CD4-positive, CD25-positive, alpha-beta regulatory T cell (primary cell): ENCODE measurements at regions not wholly inside any gene's neighbourhood (a gene's known extent, or its start where the extent isn't known, plus 50 kb on each side); places are given as distances from the start of the nearest gene placed in this dataset.

ENCODE experiments used
- ATAC-seq, 2 donors: fragments of 150-1000 bp; cut with Tn5 transposase; one replicate each; pipeline ENCODE4 v1.10.0; 2021; ENCODE audit warnings: low read depth in 2 of 2, moderate number of reproducible peaks in 2 of 2, moderate library complexity in 1 of 2
- DNase-seq, 3 donors: peaks; one replicate each; pipeline versions ENCODE4 v3.0.0 to v3.0.0-alpha.2; 2012 to 2022; ENCODE audit warnings: mixed read lengths in 1 of 3
- H3K27ac ChIP-seq: one replicate; pipeline ENCODE4 v1.7.0; 2013; ENCODE audit warnings: mild to moderate bottlenecking, low read length; ENCODE audit not compliant: insufficient read depth, poor library complexity, severe bottlenecking
- H3K27me3 ChIP-seq: one replicate; pipeline ENCODE4 v1.7.0; 2013; ENCODE audit warnings: low read length; ENCODE audit not compliant: control insufficient read depth, insufficient read depth
- H3K36me3 ChIP-seq: one replicate; pipeline ENCODE4 v1.7.0; 2013; ENCODE audit warnings: mild to moderate bottlenecking, low read length, moderate library complexity; ENCODE audit not compliant: control insufficient read depth, insufficient read depth
- H3K4me1 ChIP-seq: 2 replicates; pipeline ENCODE4 v1.7.0; 2013; ENCODE audit warnings: mild to moderate bottlenecking, low read length; ENCODE audit not compliant: insufficient read depth, control insufficient read depth, poor library complexity, severe bottlenecking
- H3K4me3 ChIP-seq: one replicate; pipeline ENCODE4 v1.7.0; 2013; ENCODE audit warnings: low read depth, mild to moderate bottlenecking, low read length, moderate library complexity
- H3K9me3 ChIP-seq, 2 experiments: 1 replicate in 1 of 2; 2 replicates in 1 of 2; pipeline ENCODE4 v1.7.0; 2013; ENCODE audit warnings: low read length in 2 of 2, mild to moderate bottlenecking in 1 of 2, moderate library complexity in 1 of 2; ENCODE audit not compliant: control insufficient read depth in 2 of 2
- H3K27ac Mint-ChIP-seq, 3 donors: one replicate each; pipeline ENCODE4 v1.8.0; 2020 to 2022; ENCODE audit warnings: mild to moderate bottlenecking in 3 of 3, mixed read lengths in 3 of 3, moderate library complexity in 2 of 3
- H3K27me3 Mint-ChIP-seq: one replicate; pipeline ENCODE4 v1.8.0; 2022; ENCODE audit warnings: mild to moderate bottlenecking, mixed read lengths
- H3K36me3 Mint-ChIP-seq: one replicate; pipeline ENCODE4 v1.8.0; 2020; ENCODE audit warnings: mixed read lengths
- H3K4me1 Mint-ChIP-seq, 4 donors: one replicate each; pipeline ENCODE4 v1.8.0; 2020 to 2022; ENCODE audit warnings: mixed read lengths in 4 of 4, mild to moderate bottlenecking in 1 of 4
- H3K4me3 Mint-ChIP-seq, 4 donors: one replicate each; pipeline ENCODE4 v1.8.0; 2020 to 2022; ENCODE audit warnings: mild to moderate bottlenecking in 4 of 4, mixed read lengths in 4 of 4, moderate library complexity in 3 of 4
- H3K9me3 Mint-ChIP-seq, 7 donors: one replicate each; pipeline ENCODE4 v1.8.0; 2020 to 2022; ENCODE audit warnings: mixed read lengths in 7 of 7, mild to moderate bottlenecking in 3 of 7, moderate library complexity in 2 of 7

DNA sequence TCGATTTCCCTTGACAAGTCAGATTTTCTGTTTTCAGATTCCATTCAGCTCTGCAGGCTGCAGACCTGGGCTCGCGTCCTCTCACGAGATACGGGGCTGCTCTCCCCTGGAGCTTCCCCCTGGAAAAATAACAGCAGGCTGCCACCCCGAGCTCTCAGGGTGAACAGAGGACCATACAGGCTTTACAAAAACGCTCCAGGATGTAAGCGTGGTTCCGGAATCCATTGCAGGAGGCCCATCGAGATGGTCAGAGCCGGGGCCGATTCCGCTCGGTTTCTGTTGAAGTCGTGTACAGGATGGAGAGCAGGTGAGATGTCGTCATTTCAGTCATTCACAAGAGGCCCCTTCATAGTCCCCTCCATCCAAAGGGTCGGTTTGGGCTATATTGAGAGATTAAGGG, 297.7 kb upstream of the IRX4 start:
- Histone ChIP-seq H3K9me3 (no peaks in the 10 kb centered on the region), H3K27ac (no peak overlapping the region), H3K4me1 (no peaks in the 10 kb centered on the region), H3K4me3 (no peak overlapping the region), H3K36me3 (no peaks in the 10 kb centered on the region), H3K27me3 (no peaks in the 10 kb centered on the region)
- DNase-seq (no peak), ATAC-seq (no peak)
- H3K4me1 Mint-ChIP-seq, result no peaks in the 10 kb centered on the region
- no peaks in the 10 kb centered on the region for H3K36me3 Mint-ChIP-seq
- H3K4me3 Mint-ChIP-seq, result no peak overlapping the region
- no peak overlapping the region for H3K27ac Mint-ChIP-seq
- H3K9me3 Mint-ChIP-seq, result peaks cover 0 to 4% (median 0%) of the 10 kb centered on the region in 7 donors
- H3K27me3 Mint-ChIP-seq, result no peaks in the 10 kb centered on the region

- Mint-ChIP-seq H3K27me3 (no peaks in the 10 kb centered on the region), H3K27ac (no peak overlapping the region), H3K36me3 (no peaks in the 10 kb centered on the region), H3K4me3 (no peak overlapping the region), H3K9me3 (peaks cover 0 to 2% (median 0%) of the 10 kb centered on the region in 7 donors), H3K4me1 (no peaks in the 10 kb centered on the region)
- H3K9me3 ChIP-seq, result no peaks in the 10 kb centered on the region
- ATAC-seq (no peak), DNase-seq (no peak)
- H3K4me1 ChIP-seq, result no peaks in the 10 kb centered on the region
- H3K4me3 ChIP-seq, result no peak overlapping the region
- no peak overlapping the region for H3K27ac ChIP-seq
- H3K27me3 ChIP-seq, result no peaks in the 10 kb centered on the region
- H3K36me3 ChIP-seq, result no peaks in the 10 kb centered on the region
Observed at GRCh38 chr5:2179861-2180260, 297.1 kb upstream of the IRX4 start.

DNA sequence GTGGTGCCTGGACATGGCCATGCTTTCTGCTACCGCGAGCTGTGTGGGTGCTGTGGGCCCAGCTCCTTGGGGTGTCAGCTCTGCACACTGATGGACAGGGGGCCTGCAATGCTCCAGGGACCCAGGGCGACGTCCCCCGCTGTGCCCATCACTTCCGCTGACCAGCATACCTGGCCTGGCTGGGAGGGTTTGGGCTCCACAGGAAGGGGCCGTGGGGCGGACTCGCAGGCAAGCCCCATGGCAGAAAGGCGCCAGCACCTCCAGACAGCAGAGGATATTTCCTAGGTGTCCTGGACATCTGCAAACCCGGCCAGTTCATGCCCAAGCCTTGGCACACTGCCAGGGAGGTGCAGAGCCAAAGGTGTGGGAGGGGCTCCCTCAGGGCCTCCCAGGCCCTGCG, 295.8 kb upstream of the IRX4 start:
- no peak overlapping the region for H3K27ac ChIP-seq
- H3K4me3 Mint-ChIP-seq, result no peak overlapping the region
- H3K4me3 ChIP-seq, result no peak overlapping the region
- no peak for ATAC-seq
- H3K9me3 Mint-ChIP-seq, result no peaks in the 10 kb centered on the region
- no peaks in the 10 kb centered on the region for H3K4me1 Mint-ChIP-seq
- H3K36me3 Mint-ChIP-seq, result no peaks in the 10 kb centered on the region
- H3K36me3 ChIP-seq, result no peaks in the 10 kb centered on the region
- H3K27me3 ChIP-seq, result no peaks in the 10 kb centered on the region
- no peaks in the 10 kb centered on the region for H3K27me3 Mint-ChIP-seq
- no peaks in the 10 kb centered on the region for H3K9me3 ChIP-seq
- H3K4me1 ChIP-seq, result no peaks in the 10 kb centered on the region
- no peak overlapping the region for H3K27ac Mint-ChIP-seq
- no peak for DNase-seq

GRCh38 chr5:2178071-2178477, 295.3 kb upstream of the IRX4 start:
- H3K4me1 Mint-ChIP-seq, result no peaks in the 10 kb centered on the region
- H3K27me3 ChIP-seq, result no peaks in the 10 kb centered on the region
- no peak overlapping the region for H3K27ac Mint-ChIP-seq
- DNase-seq (no peak), ATAC-seq (no peak)
- no peak overlapping the region for H3K27ac ChIP-seq
- no peak overlapping the region for H3K4me3 Mint-ChIP-seq
- no peaks in the 10 kb centered on the region for H3K36me3 Mint-ChIP-seq
- no peaks in the 10 kb centered on the region for H3K4me1 ChIP-seq
- H3K9me3 ChIP-seq, result no peaks in the 10 kb centered on the region
- no peak overlapping the region for H3K4me3 ChIP-seq
- H3K36me3 ChIP-seq, result no peaks in the 10 kb centered on the region
- no peaks in the 10 kb centered on the region for H3K9me3 Mint-ChIP-seq
- H3K27me3 Mint-ChIP-seq, result no peaks in the 10 kb centered on the region

GRCh38 chr5:2177244-2177643, 294.5 kb upstream of the IRX4 start:
- Histone ChIP-seq H3K27me3 (no peaks in the 10 kb centered on the region), H3K27ac (no peak overlapping the region), H3K36me3 (no peaks in the 10 kb centered on the region), H3K9me3 (no peaks in the 10 kb centered on the region), H3K4me3 (no peak overlapping the region), H3K4me1 (no peaks in the 10 kb centered on the region)
- no peak overlapping the region for H3K27ac Mint-ChIP-seq
- H3K4me1 Mint-ChIP-seq, result no peaks in the 10 kb centered on the region
- ATAC-seq, result no peak
- H3K9me3 Mint-ChIP-seq, result no peaks in the 10 kb centered on the region
- H3K27me3 Mint-ChIP-seq, result no peaks in the 10 kb centered on the region
- no peak for DNase-seq
- H3K36me3 Mint-ChIP-seq, result no peaks in the 10 kb centered on the region
- no peak overlapping the region for H3K4me3 Mint-ChIP-seq

DNA sequence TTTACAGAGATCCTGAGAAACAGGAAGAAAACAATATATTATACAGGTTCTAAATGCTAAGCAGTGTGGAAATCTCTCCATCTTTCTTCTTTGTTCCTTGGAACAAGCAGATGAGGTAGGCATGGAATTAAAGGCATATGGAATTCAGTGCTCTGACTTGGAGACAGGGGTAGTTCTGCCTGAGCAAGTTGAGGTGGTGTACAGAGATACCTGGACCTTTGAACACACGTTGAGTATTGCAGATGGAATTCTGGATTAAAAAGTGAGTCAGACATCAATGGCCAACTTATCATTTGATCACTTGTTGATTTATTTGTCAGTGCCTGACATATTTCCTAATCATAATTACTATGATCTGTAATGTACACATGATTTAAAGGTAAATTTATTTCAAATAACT, 293.9 kb upstream of the IRX4 start:
- DNase-seq (no peak), ATAC-seq (no peak)
- Mint-ChIP-seq H3K9me3 (no peaks in the 10 kb centered on the region), H3K27ac (no peak overlapping the region), H3K4me3 (no peak overlapping the region), H3K4me1 (no peaks in the 10 kb centered on the region), H3K36me3 (no peaks in the 10 kb centered on the region), H3K27me3 (no peaks in the 10 kb centered on the region)
- H3K36me3 ChIP-seq, result no peaks in the 10 kb centered on the region
- no peaks in the 10 kb centered on the region for H3K4me1 ChIP-seq
- no peak overlapping the region for H3K27ac ChIP-seq
- no peaks in the 10 kb centered on the region for H3K9me3 ChIP-seq
- no peaks in the 10 kb centered on the region for H3K27me3 ChIP-seq
- no peak overlapping the region for H3K4me3 ChIP-seq

DNA sequence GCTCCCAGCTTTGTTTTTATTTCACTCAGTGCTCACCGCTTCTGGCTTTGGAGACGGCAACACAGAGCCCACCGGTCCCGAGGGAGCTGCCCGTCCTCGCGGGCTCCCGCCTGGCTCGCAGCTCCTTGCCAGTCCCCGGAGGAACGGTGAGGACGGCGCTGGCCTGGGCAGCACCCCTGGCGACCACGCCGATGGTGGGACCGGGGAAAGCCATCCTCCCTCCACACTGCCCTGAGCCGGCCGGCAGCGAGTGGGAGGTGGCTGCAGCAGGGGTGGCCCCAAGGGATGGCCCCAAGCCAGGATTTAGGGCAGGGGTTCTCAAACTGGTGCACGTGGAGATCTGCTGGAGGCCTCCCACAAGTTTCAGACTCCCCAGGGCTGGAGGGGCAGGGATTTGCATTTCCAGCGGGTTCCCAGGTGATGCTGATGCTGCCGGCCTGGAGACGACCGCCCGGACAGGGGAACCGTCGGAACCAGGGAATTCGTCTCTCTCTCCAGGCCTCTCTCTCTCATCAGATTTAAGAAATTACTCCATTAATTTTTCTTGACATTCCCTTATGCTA, 293.2 kb upstream of the IRX4 start:
- no peaks in the 10 kb centered on the region for H3K4me1 Mint-ChIP-seq
- Histone ChIP-seq H3K4me3 (no peak overlapping the region), H3K4me1 (no peaks in the 10 kb centered on the region), H3K27me3 (no peaks in the 10 kb centered on the region), H3K27ac (no peak overlapping the region), H3K36me3 (no peaks in the 10 kb centered on the region), H3K9me3 (no peaks in the 10 kb centered on the region)
- no peak overlapping the region for H3K4me3 Mint-ChIP-seq
- H3K27me3 Mint-ChIP-seq, result no peaks in the 10 kb centered on the region
- DNase-seq (no peak), ATAC-seq (no peak)
- H3K36me3 Mint-ChIP-seq, result no peaks in the 10 kb centered on the region
- no peak overlapping the region for H3K27ac Mint-ChIP-seq
- no peaks in the 10 kb centered on the region for H3K9me3 Mint-ChIP-seq

DNA sequence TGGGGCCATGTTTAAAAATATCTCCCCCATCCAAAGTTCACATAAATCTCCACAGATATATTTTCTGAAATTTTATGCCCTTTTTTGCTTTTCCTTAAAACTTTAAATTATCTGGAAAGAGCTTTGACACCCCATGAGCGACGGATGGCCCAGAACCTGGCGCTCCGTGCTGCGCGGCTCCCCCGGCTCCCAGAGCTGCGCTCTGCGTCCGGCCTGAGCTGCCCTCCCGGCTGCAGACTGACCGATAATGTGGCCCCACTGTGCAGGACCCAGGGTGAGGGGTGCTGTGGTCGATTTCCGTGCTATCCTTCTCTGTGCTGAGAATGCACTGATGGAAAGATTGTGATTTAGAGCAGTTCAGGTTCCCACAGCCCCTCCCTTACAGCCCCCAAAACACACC, 292.3 kb upstream of the IRX4 start:
- Histone ChIP-seq H3K36me3 (no peaks in the 10 kb centered on the region), H3K27me3 (no peaks in the 10 kb centered on the region), H3K4me1 (no peaks in the 10 kb centered on the region), H3K27ac (no peak overlapping the region), H3K9me3 (no peaks in the 10 kb centered on the region), H3K4me3 (no peak overlapping the region)
- no peaks in the 10 kb centered on the region for H3K9me3 Mint-ChIP-seq
- H3K27me3 Mint-ChIP-seq, result no peaks in the 10 kb centered on the region
- DNase-seq (no peak), ATAC-seq (no peak)
- H3K27ac Mint-ChIP-seq, result no peak overlapping the region
- H3K4me1 Mint-ChIP-seq, result no peaks in the 10 kb centered on the region
- no peaks in the 10 kb centered on the region for H3K36me3 Mint-ChIP-seq
- no peak overlapping the region for H3K4me3 Mint-ChIP-seq
